Fibroblast of lung (primary cell): ENCODE measurements at regions not wholly inside any gene's neighbourhood (a gene's known extent, or its start where the extent isn't known, plus 50 kb on each side); places are given as distances from the start of the nearest gene placed in this dataset.

Experiments
- CTCF ChIP-seq, 2 donors: IDR thresholded peaks in 1 of 2; conservative IDR thresholded peaks in 1 of 2; 1 replicate in 1 of 2; 2 replicates in 1 of 2; pipeline ENCODE4 v1.5.1; 2011 to 2012; ENCODE audit warnings: low read length in 2 of 2, control low read depth in 1 of 2, inconsistent platforms in 1 of 2, low read depth in 1 of 2, mild to moderate bottlenecking in 1 of 2
- EZH2 ChIP-seq: IDR thresholded peaks from 2 replicates; pipeline ENCODE4 v1.5.1; 2012; ENCODE audit warnings: low read length, control low read depth, mild to moderate bottlenecking; ENCODE audit errors: missing control alignments

- TF ChIP-seq CTCF (conservative IDR thresholded peaks at IDR 0.05 in 1 of 2, IDR thresholded peaks at IDR 0.05 in 1 of 2; ENCODE audit: low read depth in 1 of 2, low read length in 2 of 2) = no peak
- no peak for TF ChIP-seq EZH2
Measured at GRCh38 chr17:73750975-73751374, 106.7 kb upstream of the SDK2 start.
